ENCODE measurements at regions not wholly inside any gene's neighbourhood (a gene's known extent, or its start where the extent isn't known, plus 50 kb on each side); places are given as distances from the start of the nearest gene placed in this dataset.

DNA sequence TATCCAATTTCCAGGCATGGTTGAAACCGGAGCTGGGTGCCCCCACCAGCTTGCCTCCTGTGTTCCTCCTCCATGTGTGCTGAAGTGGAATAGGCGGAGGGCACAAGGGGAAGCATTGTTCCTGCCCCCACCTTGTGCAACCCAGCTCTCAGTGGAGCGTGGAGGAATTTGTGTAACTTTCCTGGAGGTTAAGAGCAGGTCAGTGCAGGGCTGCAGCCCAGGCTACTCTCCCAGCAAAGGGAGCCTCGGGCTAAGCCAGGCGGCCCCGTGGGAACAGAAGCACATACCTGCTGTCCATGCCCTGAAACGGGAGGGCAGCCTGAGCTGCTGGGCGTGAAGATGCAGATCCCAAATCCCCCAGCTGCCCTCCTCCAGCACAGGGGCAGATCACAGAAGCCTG, 158.8 kb upstream of the LHX1 start:
- TF ChIP-seq, protein P1, sequence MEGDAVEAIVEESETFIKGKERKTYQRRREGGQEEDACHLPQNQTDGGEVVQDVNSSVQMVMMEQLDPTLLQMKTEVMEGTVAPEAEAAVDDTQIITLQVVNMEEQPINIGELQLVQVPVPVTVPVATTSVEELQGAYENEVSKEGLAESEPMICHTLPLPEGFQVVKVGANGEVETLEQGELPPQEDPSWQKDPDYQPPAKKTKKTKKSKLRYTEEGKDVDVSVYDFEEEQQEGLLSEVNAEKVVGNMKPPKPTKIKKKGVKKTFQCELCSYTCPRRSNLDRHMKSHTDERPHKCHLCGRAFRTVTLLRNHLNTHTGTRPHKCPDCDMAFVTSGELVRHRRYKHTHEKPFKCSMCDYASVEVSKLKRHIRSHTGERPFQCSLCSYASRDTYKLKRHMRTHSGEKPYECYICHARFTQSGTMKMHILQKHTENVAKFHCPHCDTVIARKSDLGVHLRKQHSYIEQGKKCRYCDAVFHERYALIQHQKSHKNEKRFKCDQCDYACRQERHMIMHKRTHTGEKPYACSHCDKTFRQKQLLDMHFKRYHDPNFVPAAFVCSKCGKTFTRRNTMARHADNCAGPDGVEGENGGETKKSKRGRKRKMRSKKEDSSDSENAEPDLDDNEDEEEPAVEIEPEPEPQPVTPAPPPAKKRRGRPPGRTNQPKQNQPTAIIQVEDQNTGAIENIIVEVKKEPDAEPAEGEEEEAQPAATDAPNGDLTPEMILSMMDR (IDR thresholded peaks at IDR 0.05; ENCODE audit: insufficient read depth, missing control alignments), result no peak
- FAIRE-seq (no peak), DNase-seq (ENCODE audit: insufficient read length, low spot score) (no peak)

DNA sequence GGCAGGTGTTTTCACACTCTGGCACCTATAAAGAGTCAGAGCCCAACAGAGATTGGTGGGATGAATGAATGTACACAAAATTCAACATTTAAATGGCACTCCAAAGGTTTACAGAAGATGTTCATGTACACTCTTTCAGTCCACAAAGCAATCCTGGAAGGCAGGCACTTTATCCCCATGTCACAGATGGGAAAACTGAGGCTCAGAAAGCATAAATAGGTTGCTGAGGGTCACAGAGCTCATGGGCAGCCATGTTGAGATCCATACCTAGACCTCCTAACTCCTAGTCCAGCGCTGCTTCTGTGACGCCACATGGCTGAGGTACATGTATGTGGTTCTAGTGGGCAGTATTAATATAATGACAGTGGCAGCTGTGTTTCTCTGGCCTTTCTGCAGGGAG, 157.7 kb upstream of the LHX1 start:
- TF ChIP-seq, protein P1 (IDR thresholded peaks at IDR 0.05; ENCODE audit: insufficient read depth, missing control alignments), result no peak
- no peak for FAIRE-seq
- no peak for DNase-seq (ENCODE audit: insufficient read length, low spot score)

DNA sequence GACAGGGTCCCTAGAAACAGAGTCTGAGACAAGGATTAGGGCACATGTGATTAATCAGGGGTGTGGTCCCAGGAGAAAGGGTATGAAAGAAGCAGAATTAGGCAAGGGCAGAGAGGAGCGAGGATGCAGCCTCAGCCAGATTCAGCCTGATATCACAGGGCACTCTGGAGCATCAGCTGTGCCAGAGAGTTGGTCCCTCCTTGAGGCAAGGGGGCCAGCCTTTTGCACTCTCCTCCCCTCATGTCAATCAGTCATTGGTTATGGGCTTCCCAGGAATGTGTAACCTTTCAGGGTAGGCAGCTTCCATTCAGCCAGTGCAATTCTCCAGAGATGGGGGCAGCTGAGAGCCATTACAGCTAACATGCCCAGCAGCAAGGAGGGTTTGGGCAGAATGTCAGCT, 152.6 kb upstream of the LHX1 start:
- TF ChIP-seq, protein P1 (IDR thresholded peaks at IDR 0.05; ENCODE audit: insufficient read depth, missing control alignments), result no peak
- DNase-seq (ENCODE audit: insufficient read length, low spot score) (no peak), FAIRE-seq (no peak)

DNA sequence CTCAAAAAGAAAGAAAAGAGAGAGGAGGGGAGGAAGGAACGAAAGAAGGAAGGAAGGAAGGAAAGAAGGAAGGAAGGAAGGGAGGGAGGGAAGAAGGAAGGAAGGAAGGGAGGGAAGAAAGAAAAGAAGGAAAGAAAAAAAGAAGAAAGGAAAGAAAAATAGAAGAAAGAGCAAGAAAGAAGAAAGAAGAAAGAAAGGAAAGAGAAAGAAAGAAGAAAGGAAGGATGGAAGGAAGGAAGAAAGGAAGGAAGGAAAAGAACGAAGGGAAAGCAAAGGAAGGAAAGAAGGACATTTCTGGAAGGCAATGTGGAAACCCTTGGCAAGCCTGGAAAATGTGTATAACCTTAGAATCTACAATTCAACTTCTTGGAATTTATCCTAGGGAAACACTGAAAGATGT, 150.4 kb upstream of the LHX1 start:
- DNase-seq (ENCODE audit: insufficient read length, low spot score) (no peak), FAIRE-seq (no peak)
- TF ChIP-seq, protein P1 (IDR thresholded peaks at IDR 0.05; ENCODE audit: insufficient read depth, missing control alignments), result no peak

DNA sequence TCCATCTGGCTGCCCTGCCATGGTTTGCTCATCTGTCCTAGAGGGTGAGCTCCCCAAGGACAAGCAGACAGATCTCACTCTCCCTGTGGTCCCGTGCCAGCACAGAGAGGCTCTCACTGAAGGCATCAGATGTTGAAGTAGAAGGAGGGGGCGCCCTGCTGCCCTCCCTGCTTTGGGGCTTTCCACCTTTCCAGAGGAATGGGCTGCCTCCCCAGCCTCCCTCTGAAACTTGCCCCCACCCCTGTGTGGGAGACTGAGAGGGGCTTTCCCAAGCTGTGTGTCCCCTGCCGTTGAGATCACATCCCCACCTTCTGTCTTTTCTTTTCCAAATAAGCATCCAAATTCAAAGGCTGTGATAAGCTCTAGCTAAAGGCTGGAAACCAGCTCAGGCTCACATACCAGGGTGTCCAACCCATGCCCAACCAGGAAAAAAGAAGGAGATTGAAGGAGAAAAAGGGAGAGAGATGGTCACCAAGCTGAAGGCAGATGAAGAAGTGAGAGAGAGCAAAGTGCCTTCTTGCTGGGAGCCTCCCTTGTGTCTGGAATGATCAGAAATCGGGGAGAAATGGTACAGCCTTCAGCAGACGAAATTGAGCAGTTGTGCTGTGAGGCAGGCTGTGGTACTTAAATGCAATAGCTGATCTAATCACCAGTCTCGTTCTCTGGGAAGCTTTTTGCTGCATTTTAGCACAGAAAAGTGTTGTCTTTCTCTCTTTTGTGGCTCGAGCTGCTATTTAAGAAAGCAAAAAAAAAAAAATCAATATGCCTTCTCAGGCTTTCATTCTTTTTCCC, 145.9 kb upstream of the LHX1 start:
- no peak for DNase-seq (ENCODE audit: insufficient read length, low spot score)
- no peak for FAIRE-seq
- TF ChIP-seq, protein P1 (IDR thresholded peaks at IDR 0.05; ENCODE audit: insufficient read depth, missing control alignments), result no peak

DNA sequence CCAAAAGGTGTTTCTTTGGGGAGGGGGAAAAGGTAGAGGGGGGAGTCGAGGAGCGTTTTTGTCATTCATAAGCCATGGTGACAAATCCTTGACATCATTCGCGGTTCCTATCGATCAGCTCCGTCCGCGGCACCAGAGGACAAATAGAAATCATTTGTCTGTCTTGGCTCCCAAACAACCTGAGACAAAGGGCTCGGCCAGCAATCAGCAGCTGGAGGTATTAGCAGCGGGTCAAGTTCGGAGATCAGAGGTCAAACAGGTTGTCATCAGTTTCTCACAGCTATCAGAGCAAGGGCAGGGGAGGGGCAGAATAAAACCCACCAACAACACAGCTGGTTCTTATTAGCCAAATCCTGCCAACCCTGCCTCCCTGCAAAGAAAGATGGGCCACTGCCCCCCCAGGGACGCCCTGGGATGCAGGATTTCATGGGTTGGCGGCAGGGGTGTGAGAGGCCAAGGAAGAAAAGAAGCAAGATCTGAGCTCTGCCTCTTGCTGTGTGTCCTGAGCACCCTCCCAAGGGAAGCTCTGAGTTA, 145.3 kb upstream of the LHX1 start:
- DNase-seq (ENCODE audit: insufficient read length, low spot score) (no peak), FAIRE-seq (no peak)
- TF ChIP-seq, protein P1 (IDR thresholded peaks at IDR 0.05; ENCODE audit: insufficient read depth, missing control alignments), result no peak

DNA sequence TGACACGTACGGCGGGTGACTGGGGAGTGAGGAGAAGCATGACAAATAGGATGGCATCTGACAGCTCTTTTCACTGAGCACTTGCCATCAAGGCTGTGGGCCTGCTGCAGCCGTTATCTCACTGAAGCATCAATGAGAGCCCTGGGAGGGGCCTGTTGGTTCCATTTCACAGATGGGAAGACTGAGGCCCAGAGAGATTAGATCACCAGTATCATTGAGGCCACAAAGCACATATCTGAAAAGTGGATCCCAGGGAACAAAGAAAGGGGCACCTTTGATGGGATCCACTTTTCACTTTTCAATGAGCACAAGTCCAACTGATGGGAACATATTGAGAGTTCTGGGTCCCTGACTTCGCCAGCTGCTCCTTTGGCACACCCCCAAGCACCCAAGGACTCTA, 144.4 kb upstream of the LHX1 start:
- no peak for FAIRE-seq
- TF ChIP-seq, protein P1 (IDR thresholded peaks at IDR 0.05; ENCODE audit: insufficient read depth, missing control alignments), result no peak
- DNase-seq (ENCODE audit: insufficient read length, low spot score), result no peak
